Parathyroid adenoma (tissue), 2 donors: ENCODE measurements at regions not wholly inside any gene's neighbourhood (a gene's known extent, or its start where the extent isn't known, plus 50 kb on each side); places are given as distances from the start of the nearest gene placed in this dataset.

Experiments used
- H2AFZ ChIP-seq: fragments of 300-600 bp; sonication (generic); one replicate; pipeline ENCODE4 v1.7.0; 2017; ENCODE audit warnings: antibody characterized with exemption, mild to moderate bottlenecking
- H3K27ac ChIP-seq: fragments of 300-600 bp; sonication (generic); one replicate; pipeline ENCODE4 v1.7.0; 2017
- H3K27me3 ChIP-seq: fragments of 300-600 bp; sonication (generic); one replicate; pipeline ENCODE4 v1.7.0; 2017; ENCODE audit warnings: low read length; ENCODE audit not compliant: control insufficient read depth, insufficient read depth
- H3K36me3 ChIP-seq: fragments of 300-600 bp; sonication (generic); one replicate; pipeline ENCODE4 v1.7.0; 2017; ENCODE audit warnings: low read length; ENCODE audit not compliant: control insufficient read depth, insufficient read depth
- H3K4me1 ChIP-seq: fragments of 300-600 bp; sonication (generic); one replicate; pipeline ENCODE4 v1.7.0; 2017; ENCODE audit warnings: control low read depth
- H3K4me2 ChIP-seq: fragments of 300-600 bp; sonication (generic); one replicate; pipeline ENCODE4 v1.7.0; 2017; ENCODE audit warnings: low read length
- H3K4me3 ChIP-seq: fragments of 300-600 bp; sonication (generic); one replicate; pipeline ENCODE4 v1.7.0; 2017; ENCODE audit warnings: low read depth, low read length
- H3K79me2 ChIP-seq: fragments of 300-600 bp; sonication (generic); one replicate; pipeline ENCODE4 v1.7.0; 2017; ENCODE audit warnings: control low read depth
- H3K9ac ChIP-seq: fragments of 300-600 bp; sonication (generic); one replicate; pipeline ENCODE4 v1.7.0; 2017; ENCODE audit warnings: mild to moderate bottlenecking
- H3K9me3 ChIP-seq: fragments of 300-600 bp; sonication (generic); one replicate; pipeline ENCODE4 v1.7.0; 2017; ENCODE audit warnings: low read length; ENCODE audit not compliant: control insufficient read depth
- TF ChIP-seq, protein P1 (sequence below): fragments of 300-600 bp; sonication (generic); IDR thresholded peaks from one replicate; pipeline ENCODE4 v1.7.0; 2017; ENCODE audit warnings: antibody characterized with exemption, mild to moderate bottlenecking
- donor health status: primary hyperparathyroidism.

DNA sequence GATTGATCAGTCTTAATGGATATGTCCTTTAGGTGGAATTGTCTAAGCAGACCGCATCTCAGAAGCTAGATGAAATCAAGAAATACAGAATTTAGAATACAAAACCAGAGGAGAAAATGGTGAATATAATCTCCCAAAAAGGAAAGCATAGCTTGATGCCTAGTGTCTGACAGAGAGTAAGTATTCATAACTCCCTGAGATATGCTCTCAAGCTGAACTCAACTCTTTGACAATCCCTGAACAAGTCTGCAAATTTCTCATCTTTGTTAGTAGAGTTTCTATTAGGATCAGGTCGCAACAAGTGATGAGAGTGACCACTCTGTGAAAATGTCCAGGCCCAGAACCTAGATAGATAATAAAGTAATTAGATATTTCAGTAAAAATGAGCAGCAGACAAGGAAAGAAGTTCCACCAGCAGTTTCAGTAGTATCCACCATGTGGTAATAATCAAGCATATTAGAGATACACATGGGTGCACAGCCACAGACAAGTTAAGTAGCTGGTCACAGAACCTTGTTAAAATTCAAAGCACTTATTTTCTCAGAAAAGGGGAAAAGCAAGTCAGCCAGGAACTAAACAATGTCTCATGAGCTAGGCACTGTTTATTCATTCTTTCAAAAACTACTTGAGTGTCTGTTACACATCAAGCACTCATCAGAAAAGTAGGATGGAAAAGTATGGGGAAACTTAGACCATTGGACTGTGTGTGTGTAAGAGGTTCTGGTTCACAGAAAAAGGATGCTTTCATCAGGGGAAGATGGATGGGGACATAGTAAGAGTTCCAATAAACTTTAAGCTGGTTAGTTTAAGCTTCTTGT lies 481.5 kb upstream of the TUSC1 start:
- Histone ChIP-seq H3K79me2 (no peaks in the 10 kb centered on the region), H3K4me2 (no peak overlapping the region), H3K36me3 (no peaks in the 10 kb centered on the region), H3K27me3 (no peaks in the 10 kb centered on the region), H3K9me3 (no peaks in the 10 kb centered on the region), H3K9ac (no peak overlapping the region), H2AFZ (no peak overlapping the region), H3K27ac (no peak overlapping the region), H3K4me1 (no peaks in the 10 kb centered on the region), H3K4me3 (no peak overlapping the region)
- TF ChIP-seq, protein P1, sequence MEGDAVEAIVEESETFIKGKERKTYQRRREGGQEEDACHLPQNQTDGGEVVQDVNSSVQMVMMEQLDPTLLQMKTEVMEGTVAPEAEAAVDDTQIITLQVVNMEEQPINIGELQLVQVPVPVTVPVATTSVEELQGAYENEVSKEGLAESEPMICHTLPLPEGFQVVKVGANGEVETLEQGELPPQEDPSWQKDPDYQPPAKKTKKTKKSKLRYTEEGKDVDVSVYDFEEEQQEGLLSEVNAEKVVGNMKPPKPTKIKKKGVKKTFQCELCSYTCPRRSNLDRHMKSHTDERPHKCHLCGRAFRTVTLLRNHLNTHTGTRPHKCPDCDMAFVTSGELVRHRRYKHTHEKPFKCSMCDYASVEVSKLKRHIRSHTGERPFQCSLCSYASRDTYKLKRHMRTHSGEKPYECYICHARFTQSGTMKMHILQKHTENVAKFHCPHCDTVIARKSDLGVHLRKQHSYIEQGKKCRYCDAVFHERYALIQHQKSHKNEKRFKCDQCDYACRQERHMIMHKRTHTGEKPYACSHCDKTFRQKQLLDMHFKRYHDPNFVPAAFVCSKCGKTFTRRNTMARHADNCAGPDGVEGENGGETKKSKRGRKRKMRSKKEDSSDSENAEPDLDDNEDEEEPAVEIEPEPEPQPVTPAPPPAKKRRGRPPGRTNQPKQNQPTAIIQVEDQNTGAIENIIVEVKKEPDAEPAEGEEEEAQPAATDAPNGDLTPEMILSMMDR: no peak

DNA sequence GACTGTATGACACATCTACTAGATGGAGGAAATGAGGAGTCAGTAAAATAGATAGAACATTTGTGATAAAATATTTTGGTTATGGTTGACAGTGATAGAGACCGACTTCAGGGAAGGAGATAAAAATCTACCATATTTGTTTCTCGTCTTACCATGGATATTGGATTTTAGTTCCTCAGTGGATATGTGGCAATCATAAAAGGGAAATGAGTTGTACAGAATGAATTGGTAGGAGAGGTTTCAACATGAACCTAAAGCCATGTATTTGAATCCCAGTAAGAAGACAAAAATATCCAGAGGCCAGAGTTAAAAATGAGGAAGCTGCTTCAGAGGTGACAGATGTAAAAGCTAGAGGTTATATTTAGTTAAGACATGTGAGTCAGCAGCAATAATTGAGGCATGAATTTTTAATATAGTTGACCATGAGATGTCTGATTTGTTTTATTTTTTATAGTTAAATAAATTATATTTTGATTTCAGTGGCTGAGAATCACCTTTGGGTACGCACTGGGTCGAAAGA lies 480.4 kb upstream of the TUSC1 start:
- H2AFZ ChIP-seq: no peak overlapping the region
- H3K9me3 ChIP-seq: no peaks in the 10 kb centered on the region
- no peak overlapping the region for H3K9ac ChIP-seq
- TF ChIP-seq, protein P1: no peak
- H3K27me3 ChIP-seq: no peaks in the 10 kb centered on the region
- H3K79me2 ChIP-seq: no peaks in the 10 kb centered on the region
- no peak overlapping the region for H3K27ac ChIP-seq
- no peak overlapping the region for H3K4me3 ChIP-seq
- H3K36me3 ChIP-seq: no peaks in the 10 kb centered on the region
- no peaks in the 10 kb centered on the region for H3K4me1 ChIP-seq
- H3K4me2 ChIP-seq: no peak overlapping the region

DNA sequence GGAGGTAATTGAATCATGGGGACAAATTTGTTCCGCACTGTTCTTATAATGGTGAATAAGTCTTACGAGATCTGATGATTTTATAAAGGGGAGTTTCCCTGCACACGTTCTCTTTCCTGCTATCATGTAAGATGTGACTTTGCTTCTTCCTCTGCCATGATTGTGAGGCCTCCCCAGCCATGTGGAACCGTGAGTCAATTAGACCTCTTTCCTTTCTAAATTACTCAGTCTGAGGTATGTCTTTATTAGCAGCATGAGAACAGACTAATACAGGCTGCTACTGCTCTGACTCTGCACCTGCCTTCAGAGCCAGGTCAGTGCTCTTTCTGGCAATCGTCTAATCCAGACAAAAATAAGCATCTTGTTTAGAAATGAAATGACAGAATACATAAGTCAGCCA lies 479.2 kb upstream of the TUSC1 start:
- H3K27me3 ChIP-seq: no peaks in the 10 kb centered on the region
- H3K27ac ChIP-seq: no peak overlapping the region
- TF ChIP-seq, protein P1: no peak
- H3K9me3 ChIP-seq: no peaks in the 10 kb centered on the region
- H3K36me3 ChIP-seq: no peaks in the 10 kb centered on the region
- no peak overlapping the region for H3K9ac ChIP-seq
- H3K4me2 ChIP-seq: no peak overlapping the region
- H3K4me1 ChIP-seq: no peaks in the 10 kb centered on the region
- H3K4me3 ChIP-seq: no peak overlapping the region
- H2AFZ ChIP-seq: no peak overlapping the region
- H3K79me2 ChIP-seq: no peaks in the 10 kb centered on the region

DNA sequence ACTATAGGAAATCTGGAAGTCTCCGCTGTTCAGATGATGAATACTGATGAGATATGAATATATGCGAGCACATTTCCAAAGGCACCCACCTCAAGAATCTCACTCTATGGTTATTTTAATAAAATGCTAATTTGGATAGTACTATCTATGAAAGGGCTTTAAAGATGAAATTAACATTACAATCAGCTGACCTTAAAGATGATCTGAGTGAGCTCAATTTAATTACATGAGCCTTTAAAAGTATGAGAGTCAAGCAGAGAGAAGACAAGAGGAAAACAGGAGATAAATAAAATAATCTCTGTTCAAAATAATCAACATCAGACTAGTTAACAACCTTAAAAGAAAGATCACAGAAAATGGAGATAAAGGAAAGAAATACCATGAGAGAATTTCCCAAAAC lies 474.1 kb upstream of the TUSC1 start:
- H3K27me3 ChIP-seq: no peaks in the 10 kb centered on the region
- H3K9ac ChIP-seq: no peak overlapping the region
- TF ChIP-seq, protein P1: no peak
- no peaks in the 10 kb centered on the region for H3K79me2 ChIP-seq
- H3K9me3 ChIP-seq: no peaks in the 10 kb centered on the region
- no peak overlapping the region for H3K27ac ChIP-seq
- no peak overlapping the region for H3K4me2 ChIP-seq
- H3K4me1 ChIP-seq: no peaks in the 10 kb centered on the region
- H3K4me3 ChIP-seq: no peak overlapping the region
- no peaks in the 10 kb centered on the region for H3K36me3 ChIP-seq
- no peak overlapping the region for H2AFZ ChIP-seq

DNA sequence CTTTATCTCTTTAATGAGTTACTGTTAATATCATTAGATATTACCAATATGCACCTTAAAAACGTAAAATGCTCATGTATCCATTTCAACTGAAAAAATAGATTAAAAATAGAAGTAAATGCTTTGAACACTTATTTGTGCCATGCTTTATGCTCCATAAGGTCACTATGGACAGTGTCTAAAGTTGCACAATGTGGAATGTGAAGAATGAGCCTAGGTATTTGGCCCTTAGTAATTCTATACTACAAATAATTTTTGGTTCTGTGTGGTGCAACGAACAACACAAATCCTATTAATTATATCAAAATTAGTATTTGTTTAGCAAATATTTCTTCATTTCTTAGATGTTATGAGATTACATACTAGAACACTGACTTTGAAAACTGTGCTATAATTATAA lies 469.9 kb upstream of the TUSC1 start:
- TF ChIP-seq, protein P1: no peak
- Histone ChIP-seq H3K79me2 (no peaks in the 10 kb centered on the region), H3K4me1 (no peaks in the 10 kb centered on the region), H2AFZ (no peak overlapping the region), H3K4me3 (no peak overlapping the region), H3K9me3 (no peaks in the 10 kb centered on the region), H3K27me3 (no peaks in the 10 kb centered on the region), H3K9ac (no peak overlapping the region), H3K4me2 (no peak overlapping the region), H3K27ac (no peak overlapping the region), H3K36me3 (no peaks in the 10 kb centered on the region)
